ENCODE measurements at regions not wholly inside any gene's neighbourhood (a gene's known extent, or its start where the extent isn't known, plus 50 kb on each side); places are given as distances from the start of the nearest gene placed in this dataset.
"Not testable (repeated sequence)": the region's sequence is repeated elsewhere in the genome, so short reads cannot be mapped to it uniquely, and the experiment has no call there.

DNA sequence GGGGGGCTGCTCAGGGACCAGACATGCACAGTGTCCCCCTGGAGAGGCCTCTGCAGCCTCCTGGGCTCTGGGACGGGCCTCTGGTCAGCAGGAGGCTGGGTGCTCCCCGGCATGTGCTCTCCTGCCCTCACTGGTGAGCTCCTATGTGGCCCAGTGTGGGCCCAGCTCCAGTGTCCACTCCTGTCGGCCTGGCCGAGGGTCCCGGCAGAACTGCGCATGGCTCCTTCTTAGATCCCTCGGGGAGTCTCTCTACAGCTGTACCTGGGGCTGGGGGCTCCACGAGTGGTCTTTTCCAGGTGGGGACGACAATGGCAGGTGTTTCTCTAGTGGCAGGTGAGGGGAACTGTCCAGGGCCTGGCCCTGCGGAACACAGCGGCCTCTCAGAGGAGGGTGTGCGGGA is 367.3 kb downstream of the TMEM121 start:
- FAIRE-seq = not testable (repeated sequence)

- FAIRE-seq = no peak
These were observed 368.0 kb downstream of the TMEM121 start for GRCh38 chr14:105894125-105894977.

DNA sequence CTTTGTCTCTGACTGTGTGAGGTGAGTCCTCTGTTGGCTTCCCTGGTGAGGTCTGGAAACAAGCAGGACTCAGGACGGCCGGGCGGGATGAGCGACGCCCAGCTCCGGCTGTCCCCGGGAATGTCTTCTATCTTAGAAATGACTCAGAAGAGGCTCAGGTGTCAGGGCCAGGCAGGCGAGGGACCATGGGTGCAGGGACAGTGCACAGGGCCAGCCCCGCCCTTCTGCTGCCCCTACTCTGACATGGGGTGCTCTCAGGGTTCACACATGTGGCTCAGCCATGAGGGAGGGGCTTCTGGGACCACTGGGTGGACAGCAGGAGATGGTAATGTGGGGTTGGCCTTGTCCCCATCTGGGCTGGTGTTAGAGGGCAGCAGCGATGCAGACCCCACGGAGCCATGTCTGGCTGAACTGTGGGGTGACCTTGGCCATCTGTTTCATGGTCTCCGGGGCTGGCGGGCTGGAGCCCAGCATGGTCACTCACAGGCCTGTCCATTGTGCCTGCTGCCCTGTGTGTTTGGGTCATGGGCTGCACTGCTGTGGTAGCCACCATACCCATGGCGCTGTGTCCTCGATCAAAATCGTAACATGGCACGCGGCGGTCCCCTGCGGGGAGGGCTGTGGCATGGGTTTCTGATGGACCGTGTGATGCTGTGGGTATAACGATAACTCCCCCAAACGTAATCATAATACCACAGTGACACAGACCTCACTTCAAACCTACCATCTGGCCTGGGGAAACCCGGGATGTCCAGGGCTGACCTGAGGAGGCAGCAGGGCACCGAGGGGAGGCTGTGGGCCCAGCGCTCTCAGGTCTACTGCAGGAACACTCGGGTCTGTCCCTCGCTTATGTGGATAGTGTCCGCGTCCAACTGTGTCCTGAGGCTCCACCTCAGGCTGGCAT is 368.8 kb downstream of the TMEM121 start:
- no peak for FAIRE-seq

GRCh38 chr14:105896206-105896605 is 369.8 kb downstream of the TMEM121 start:
- FAIRE-seq = not testable (repeated sequence)

GRCh38 chr14:105896961-105897724 is 370.8 kb downstream of the TMEM121 start:
- FAIRE-seq = not testable (repeated sequence)

GRCh38 chr14:105897725-105898113 is 371.3 kb downstream of the TMEM121 start:
- FAIRE-seq = no peak

DNA sequence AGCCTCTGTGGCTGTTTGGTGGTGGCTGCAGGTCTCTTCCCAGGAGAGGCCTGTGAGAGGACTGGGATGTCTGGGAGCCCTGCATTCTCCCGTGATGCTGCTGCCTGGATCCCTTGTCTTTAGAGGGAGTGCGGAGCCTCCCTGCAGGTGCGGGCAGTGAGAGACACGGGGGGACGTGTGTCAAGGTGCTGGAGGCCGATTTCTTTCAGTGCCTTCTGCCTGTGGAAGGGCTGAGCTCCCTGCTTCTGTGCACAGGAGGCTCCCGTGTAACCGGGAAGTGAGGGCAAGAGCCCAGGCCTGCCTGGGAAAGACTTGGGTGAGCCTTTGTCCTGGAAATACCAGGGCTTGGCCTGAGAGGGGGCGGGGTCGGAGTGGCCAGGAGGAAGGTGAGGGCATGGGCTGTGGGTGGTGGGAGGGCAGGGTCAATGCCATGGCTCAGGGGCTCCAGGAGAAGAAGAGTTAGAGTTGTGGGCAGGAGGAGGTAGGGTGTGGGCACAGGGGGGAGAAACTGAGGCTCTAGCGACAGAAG is 372.2 kb downstream of the TMEM121 start:
- FAIRE-seq = no peak

- no peak for FAIRE-seq
These were observed 372.8 kb downstream of the TMEM121 start for GRCh38 chr14:105899071-105899641.

DNA sequence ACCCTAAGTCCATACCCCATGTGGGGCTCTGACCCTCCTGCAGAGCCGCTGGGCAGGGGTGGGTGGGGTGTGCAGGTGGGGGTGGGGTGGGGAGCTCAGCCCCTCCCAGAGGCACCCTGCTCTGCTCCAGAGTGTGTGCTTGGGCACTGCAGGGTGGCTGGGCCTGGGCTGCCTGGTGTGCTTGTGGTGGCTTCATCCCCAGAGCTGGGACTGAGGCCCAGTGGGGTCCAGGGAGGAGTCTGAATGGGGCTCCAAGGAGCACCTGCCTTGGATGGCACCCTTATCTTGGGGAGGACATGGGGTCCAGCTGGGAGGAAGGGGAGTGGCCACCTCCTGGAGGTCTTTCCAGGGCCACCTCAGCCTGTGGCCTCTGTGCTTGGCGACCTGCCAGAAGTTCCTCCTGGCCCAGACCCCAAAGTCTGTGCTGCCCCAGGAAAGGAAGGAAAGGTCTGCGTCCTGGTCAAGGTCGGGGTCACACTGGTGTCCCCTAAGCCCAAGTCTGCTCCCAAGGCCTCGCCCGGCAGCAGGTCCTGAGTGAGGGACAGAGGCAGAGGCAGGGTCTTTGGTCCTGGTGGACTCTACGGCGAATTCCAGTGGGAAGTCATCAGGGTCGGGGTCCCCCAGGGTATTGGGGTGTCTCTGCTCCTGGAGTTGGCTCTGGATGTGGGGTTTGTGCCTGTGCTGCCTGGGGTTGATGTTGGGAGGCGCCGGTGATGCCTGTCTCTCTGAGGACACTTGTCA is 373.4 kb downstream of the TMEM121 start:
- no peak for FAIRE-seq

DNA sequence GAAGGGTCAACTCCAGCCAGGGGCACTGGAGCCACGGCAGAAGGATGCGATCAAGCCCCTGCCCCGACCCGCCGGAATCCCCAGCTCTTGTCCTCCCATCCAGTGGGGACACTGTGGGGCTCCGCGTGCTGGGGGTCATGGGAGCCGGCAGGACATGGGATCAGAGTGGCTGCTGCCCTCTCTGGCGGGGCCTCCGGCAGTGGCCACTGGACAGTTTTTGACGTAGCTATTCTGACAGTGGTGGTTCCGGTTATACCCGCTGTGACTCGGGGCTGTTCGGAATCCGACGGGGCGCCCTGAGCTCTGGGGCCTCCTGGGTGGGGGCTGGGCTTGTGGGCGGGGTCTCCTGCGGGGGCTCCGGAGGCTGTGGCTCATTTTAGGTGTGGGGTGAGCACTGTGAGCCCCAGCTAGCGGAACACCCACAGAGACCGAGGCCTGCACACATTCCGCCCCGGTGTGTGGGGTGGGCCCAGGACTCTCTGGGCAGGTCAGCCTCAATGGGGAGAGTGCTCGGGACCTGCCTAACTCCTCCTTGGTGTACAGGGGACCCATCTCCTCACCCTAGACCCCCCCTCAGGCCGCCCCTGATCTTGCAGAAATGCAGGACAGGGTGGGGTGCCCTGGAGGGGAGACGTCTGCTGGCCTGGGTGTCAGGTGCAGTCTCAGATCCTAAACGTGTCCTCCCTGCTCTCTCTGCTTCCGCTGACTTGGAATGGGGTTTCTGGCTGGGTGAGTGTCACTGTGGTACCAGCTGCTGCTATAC is 374.2 kb downstream of the TMEM121 start:
- no peak for FAIRE-seq

- no peak for FAIRE-seq
These were observed 374.8 kb downstream of the TMEM121 start for GRCh38 chr14:105901226-105901625.

DNA sequence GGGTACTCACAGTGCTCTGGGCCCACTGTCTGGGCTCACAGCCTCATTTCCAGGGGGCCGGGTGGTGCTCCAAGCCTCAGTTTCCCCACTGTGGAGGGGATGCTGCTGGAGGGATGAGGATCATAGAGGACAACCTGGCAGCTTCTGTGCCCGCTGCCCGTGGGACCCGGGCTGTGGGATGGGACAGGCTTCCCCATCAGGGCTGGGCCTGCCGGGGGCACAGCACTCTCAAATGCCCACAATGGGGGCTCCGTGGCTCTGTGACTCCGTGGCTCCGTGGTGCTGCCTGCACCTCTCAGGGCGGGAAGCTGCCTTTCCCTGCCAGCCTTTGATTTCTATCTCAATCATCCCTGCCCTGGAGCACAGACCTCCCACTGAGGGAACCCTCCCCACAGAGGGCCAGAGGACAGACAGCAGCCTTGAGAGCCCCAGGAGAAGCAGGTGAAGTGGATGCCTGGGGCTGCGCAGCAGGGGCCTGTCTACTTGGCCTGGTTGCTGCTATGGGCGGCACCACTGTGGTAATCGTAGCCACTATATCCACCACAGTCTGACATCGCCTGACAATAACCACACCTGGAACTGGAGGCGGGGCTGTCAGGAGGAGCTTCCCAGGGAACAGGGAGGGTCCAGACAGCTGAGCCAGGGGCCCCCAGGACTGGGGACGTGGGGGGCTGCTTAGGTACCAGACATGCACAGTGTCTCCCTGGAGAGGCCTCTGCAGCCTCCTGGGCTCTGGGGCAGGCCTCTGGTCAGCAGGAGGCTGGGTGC is 375.9 kb downstream of the TMEM121 start:
- FAIRE-seq = no peak

DNA sequence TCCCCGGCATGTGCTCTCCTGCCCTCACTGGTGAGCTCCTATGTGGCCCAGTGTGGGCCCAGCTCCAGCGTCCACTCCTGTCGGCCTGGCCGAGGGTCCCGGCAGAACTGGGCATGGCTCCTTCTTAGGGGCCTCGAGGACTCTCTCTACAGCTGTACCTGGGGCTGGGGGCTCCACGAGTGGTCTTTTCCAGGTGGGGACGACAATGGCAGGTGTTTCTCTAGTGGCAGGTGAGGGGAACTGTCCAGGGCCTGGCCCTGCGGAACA is 376.4 kb downstream of the TMEM121 start:
- not testable (repeated sequence) for FAIRE-seq

DNA sequence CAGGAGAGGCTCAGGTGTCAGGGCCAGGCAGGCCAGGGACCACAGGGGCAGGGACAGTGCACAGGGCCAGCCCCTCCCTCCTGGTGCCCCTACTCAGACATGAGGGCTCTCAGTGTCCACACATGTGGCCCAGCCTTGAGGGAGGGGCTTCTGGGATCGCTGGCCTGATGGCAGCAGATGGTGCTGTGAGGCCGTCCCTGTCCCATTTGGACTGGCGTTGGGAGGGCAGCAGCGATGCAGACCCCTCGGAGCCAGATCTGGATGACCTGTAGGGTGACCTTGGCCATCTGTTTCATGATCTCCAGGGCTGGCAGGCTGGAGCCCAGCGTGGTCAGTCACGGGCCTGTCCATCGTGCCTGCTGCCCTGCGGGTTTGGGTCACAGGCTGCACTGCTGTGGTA is 377.6 kb downstream of the TMEM121 start:
- FAIRE-seq = no peak

DNA sequence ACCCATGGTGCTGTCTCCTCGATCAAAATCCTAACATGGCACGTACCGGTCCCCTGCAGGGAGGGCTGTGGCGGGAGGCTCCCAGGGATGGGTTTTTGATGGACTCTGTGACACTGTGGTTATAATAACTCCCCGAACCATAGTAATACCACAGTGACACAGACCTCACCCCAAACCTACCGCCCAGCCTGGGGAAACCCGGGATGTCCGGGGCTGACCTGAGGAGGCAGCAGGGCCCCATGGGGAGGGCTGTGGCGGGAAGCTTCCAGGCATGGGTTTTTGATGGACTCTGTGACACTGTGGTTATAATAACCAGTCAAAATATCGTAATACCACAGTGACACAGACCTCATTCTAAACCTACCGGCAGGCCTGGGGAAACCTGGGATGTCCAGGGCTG is 378.0 kb downstream of the TMEM121 start:
- no peak for FAIRE-seq

DNA sequence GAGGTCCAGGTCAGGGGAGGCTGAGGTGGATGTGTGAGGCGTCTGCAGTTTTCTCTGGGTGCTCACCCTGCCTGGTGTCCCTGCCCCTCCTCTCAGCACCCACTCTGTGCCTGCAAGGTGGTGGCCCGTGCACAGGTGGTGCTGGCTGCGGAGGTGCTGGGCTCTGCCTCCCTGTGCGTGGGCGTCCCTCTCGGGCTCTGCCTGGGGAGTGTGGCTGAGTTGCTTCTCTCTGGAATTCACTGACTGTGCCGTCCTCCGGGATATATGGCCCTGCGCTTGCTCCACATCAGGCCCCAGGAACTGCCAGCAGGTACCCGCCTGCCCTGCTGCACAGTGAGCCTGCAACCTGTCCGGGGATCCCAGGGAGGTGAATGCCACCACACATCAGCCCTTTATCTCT is 379.1 kb downstream of the TMEM121 start:
- no peak for FAIRE-seq

DNA sequence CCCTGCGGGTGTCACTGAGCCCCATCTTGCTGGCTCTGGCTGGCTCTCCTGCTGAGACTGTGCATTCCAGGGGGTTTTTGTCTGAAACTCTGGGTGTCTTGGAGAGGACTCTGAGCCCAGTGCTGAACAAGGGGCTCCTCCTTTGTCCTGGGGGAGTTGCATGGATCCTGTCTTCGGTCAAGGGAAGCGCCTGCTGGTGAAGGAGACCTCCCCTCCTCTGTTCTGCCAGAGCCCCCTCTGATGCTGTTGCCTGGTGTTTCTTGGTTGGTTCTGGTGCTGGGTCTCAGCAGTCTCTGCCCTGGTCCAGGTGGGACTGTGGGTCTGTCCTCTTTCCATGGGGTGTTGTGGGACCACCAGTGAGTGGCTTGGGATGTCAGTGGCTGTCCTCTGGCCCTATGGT is 380.9 kb downstream of the TMEM121 start:
- FAIRE-seq = no peak

DNA sequence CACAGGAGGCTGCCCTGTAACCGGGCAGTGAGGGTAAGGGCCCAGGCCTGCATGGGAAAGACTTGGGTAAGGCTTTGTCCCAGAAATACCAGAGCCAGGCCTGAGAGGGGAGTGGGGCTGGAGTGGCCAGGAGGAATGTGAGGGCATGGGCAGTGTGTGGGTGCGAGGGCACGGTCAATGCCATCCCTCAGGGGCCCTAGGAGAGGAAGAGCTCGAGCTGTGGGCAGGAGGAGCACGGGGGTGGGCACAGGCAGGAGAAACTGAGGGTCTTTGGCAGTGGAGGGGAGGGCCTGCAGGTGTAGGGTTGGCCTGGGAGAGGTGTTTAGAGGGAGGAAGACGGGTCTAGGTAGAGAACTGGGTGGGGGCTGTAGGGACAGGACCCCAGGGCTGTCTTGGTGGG is 381.6 kb downstream of the TMEM121 start:
- no peak for FAIRE-seq

GRCh38 chr14:105908481-105908911 is 382.1 kb downstream of the TMEM121 start:
- no peak for FAIRE-seq
